ENCODE measurements at regions not wholly inside any gene's neighbourhood (a gene's known extent, or its start where the extent isn't known, plus 50 kb on each side); places are given as distances from the start of the nearest gene placed in this dataset.
"Not testable (repeated sequence)": the region's sequence is repeated elsewhere in the genome, so short reads cannot be mapped to it uniquely, and the experiment has no call there.

DNA sequence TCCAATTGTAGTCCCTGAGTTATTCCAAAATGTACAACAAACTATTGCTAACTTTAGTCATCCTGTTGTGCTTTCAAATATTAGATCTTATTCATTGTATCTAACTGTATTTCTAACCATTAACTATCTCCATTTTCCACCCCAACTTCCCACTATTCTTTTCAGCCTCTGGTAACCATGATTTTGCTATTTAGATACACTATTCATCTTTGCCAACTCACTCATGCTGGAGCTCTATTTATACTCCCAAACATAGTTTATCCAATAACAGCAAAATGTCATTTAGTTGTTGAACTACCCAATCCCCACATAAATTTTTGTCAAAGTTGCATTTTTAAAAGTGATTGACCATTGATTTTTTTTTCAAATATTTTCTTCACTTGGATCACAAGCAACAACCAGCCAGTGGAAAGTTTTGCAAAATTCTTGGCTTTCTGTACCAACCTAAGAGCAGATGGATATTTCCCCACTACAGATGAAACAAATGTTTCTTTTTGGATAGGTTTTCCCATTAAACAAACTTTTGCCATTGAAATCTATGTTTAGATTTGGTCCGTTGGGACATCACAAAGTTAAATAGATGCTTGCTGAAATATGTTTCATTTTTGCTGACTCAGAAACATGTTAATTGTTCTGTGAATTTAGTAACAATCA, 866.0 kb downstream of the LTN1 start:
- Histone ChIP-seq H3K9me3 (peaks cover 0 to 12% (median 7%) of the 10 kb centered on the region in 4 donors), H3K36me3 (no peaks in the 10 kb centered on the region), H3K27me3 (no peaks in the 10 kb centered on the region), H3K4me1 (peaks cover 0 to 7% (median 3%) of the 10 kb centered on the region in 4 donors), H3K27ac (peak overlapping the region in 2 of 5 donors; percentile 6 to 30), H3K4me3 (no peak overlapping the region)
- 32 to 73% (median 57%) methylated on average over 1 of the region's 1 CpG for WGBS, 5 donors
- TF ChIP-seq POLR2AphosphoS5 (IDR thresholded peaks at IDR 0.05) (no peak), CTCF (IDR thresholded peaks at IDR 0.05) (no peak), EP300 (IDR thresholded peaks at IDR 0.05) (no peak)
- DNase-seq: no peak
- intact Hi-C loops (cut with DNase I; ENCODE audit: low total_unique reads): no loop called here

DNA sequence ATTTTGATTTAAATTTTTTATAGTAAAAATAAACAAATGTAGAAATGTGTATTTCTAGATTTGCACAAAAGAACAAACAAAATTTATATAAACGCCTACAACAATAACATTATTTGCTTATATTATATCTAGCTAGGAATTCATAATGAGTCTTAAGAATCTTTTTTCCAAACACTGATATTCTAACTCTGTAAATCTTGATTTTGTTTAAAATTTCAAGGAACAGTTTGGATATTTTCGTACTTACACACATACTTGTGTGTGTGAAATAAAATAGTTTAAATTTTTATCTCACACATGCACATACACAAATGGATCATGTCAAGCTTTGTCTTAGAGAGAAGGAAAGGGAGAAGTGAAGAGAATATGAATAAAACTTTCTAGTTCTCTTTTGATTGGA, 868.1 kb downstream of the LTN1 start:
- Histone ChIP-seq H3K36me3 (no peaks in the 10 kb centered on the region), H3K27ac (no peak overlapping the region), H3K4me3 (no peak overlapping the region), H3K9me3 (no peaks in the 10 kb centered on the region), H3K27me3 (no peaks in the 10 kb centered on the region), H3K4me1 (peaks cover 0 to 7% (median 3%) of the 10 kb centered on the region in 4 donors)
- TF ChIP-seq POLR2A (IDR thresholded peaks at IDR 0.05): no peak
- DNase-seq: no peak
- intact Hi-C loops (cut with DNase I; ENCODE audit: low total_unique reads): no loop called here
- 69 to 81% (median 72%) methylated on average over 2 of the region's 2 CpGs for WGBS, 5 donors

DNA sequence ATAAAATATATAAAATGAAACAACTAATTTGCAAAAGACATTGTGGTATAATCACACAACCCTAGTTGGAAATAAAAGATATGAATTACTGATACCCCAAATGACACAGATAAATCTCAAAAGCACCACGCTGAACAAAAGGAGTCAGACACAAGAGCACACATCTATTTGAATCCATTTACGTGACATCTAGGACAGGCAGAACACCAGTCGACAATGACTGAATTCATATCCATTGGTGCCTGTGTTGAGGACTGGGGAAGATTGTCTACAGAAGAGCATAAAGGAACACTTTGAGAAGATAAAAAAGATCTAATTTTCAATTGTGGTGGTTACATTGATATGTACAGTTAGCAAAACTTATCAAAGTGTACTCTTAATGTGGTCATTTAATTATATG, 874.1 kb downstream of the LTN1 start:
- Histone ChIP-seq H3K4me1 (no peaks in the 10 kb centered on the region), H3K27ac (no peak overlapping the region), H3K9me3 (no peaks in the 10 kb centered on the region), H3K27me3 (no peaks in the 10 kb centered on the region), H3K4me3 (no peak overlapping the region), H3K36me3 (no peaks in the 10 kb centered on the region)
- no peak for TF ChIP-seq EP300 (IDR thresholded peaks at IDR 0.05)
- no peak for TF ChIP-seq POLR2A (IDR thresholded peaks at IDR 0.05)
- TF ChIP-seq CTCF (IDR thresholded peaks at IDR 0.05): no peak
- no peak for TF ChIP-seq POLR2AphosphoS5 (IDR thresholded peaks at IDR 0.05)
- intact Hi-C loops (cut with DNase I; ENCODE audit: low total_unique reads): no loop called here
- no peak for DNase-seq
- 90 to 98% (median 97%) methylated on average over 3 of the region's 3 CpGs for WGBS, 5 donors

- WGBS, 5 donors: 71 to 87% (median 83%) methylated on average over 5 of the region's 5 CpGs
- H3K4me1 ChIP-seq: peaks cover 0 to 19% (median 4%) of the 10 kb centered on the region in 4 donors
- DNase-seq; H3K4me3 ChIP-seq; H3K36me3 ChIP-seq; intact Hi-C loops (cut with DNase I; ENCODE audit: low total_unique reads); H3K27ac ChIP-seq; H3K27me3 ChIP-seq; H3K9me3 ChIP-seq: not testable (repeated sequence)
Observed at GRCh38 chr21:28114986-28115385, 877.7 kb downstream of the LTN1 start.

GRCh38 chr21:28113718-28114117, 879.0 kb downstream of the LTN1 start:
- Histone ChIP-seq H3K27me3 (no peaks in the 10 kb centered on the region), H3K4me3 (no peak overlapping the region), H3K36me3 (no peaks in the 10 kb centered on the region), H3K9me3 (peaks cover 0 to 5% (median 0%) of the 10 kb centered on the region in 4 donors), H3K27ac (no peak overlapping the region), H3K4me1 (peaks cover 0 to 19% (median 4%) of the 10 kb centered on the region in 4 donors)
- intact Hi-C loops (cut with DNase I; ENCODE audit: low total_unique reads): no loop called here
- no peak for TF ChIP-seq POLR2A (IDR thresholded peaks at IDR 0.05)
- TF ChIP-seq EP300 (IDR thresholded peaks at IDR 0.05): no peak
- no peak for DNase-seq

GRCh38 chr21:28112511-28112910, 880.2 kb downstream of the LTN1 start:
- H3K4me3 ChIP-seq: no peak overlapping the region
- peaks cover 0 to 19% (median 4%) of the 10 kb centered on the region in 4 donors for H3K4me1 ChIP-seq
- peaks cover 0 to 5% (median 0%) of the 10 kb centered on the region in 4 donors for H3K9me3 ChIP-seq
- intact Hi-C loops (cut with DNase I; ENCODE audit: low total_unique reads): no loop called here
- H3K27me3 ChIP-seq: no peaks in the 10 kb centered on the region
- WGBS, 5 donors: 62 to 89% (median 78%) methylated on average over 5 of the region's 5 CpGs
- TF ChIP-seq POLR2A (IDR thresholded peaks at IDR 0.05): no peak
- no peak for DNase-seq
- H3K27ac ChIP-seq: no peak overlapping the region
- no peaks in the 10 kb centered on the region for H3K36me3 ChIP-seq
